Adrenal gland (tissue), 5 donors: ENCODE measurements at regions not wholly inside any gene's neighbourhood (a gene's known extent, or its start where the extent isn't known, plus 50 kb on each side); places are given as distances from the start of the nearest gene placed in this dataset.

ENCODE experiments used
- POLR2A ChIP-seq, 2 donors: fragments of 450-650 bp; IDR thresholded peaks; one replicate each; pipeline ENCODE4 v1.6.1; 2017; ENCODE audit warnings: antibody characterized with exemption in 2 of 2, mild to moderate bottlenecking in 2 of 2, moderate library complexity in 1 of 2
- TF ChIP-seq, protein P1 (sequence below), 6 experiments: fragments of 450-650 bp in 4 of 6; fragments of 200-600 bp in 2 of 6; sonication (generic) in 1 of 6; IDR thresholded peaks; 1 replicate in 5 of 6; 2 replicates in 1 of 6; pipeline versions ENCODE4 v1.5.1 to v1.8.0; 2016 to 2021; ENCODE audit warnings: antibody characterized with exemption in 6 of 6, mild to moderate bottlenecking in 2 of 6, moderate library complexity in 1 of 6
- donor health status: DM: no; HTN: no; CAD: no.

DNA sequence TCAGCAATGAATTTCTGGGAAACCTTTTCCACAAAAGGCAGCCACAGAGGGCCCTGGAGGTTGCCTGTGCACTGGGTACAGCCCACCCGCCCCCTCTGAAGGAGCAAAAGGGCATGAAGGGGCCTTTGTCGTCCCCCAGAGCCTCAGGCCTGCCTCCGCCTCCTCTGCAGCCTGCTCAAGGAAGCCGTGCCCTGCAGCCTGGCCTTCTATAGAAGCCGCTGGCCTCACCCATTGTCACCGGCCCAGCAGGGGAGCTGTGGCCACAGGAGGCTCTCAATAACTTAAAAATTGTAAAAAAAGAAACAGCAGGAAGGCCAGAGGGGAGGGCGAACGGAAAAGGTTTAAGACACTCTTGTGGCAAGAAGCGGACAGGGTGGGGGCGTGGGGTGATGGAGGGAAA lies 213.3 kb downstream of the IRX2 start:
- TF ChIP-seq, protein P1, sequence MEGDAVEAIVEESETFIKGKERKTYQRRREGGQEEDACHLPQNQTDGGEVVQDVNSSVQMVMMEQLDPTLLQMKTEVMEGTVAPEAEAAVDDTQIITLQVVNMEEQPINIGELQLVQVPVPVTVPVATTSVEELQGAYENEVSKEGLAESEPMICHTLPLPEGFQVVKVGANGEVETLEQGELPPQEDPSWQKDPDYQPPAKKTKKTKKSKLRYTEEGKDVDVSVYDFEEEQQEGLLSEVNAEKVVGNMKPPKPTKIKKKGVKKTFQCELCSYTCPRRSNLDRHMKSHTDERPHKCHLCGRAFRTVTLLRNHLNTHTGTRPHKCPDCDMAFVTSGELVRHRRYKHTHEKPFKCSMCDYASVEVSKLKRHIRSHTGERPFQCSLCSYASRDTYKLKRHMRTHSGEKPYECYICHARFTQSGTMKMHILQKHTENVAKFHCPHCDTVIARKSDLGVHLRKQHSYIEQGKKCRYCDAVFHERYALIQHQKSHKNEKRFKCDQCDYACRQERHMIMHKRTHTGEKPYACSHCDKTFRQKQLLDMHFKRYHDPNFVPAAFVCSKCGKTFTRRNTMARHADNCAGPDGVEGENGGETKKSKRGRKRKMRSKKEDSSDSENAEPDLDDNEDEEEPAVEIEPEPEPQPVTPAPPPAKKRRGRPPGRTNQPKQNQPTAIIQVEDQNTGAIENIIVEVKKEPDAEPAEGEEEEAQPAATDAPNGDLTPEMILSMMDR (IDR thresholded peaks at IDR 0.05) = no peak
- no peak for TF ChIP-seq POLR2A (IDR thresholded peaks at IDR 0.05)
